ENCODE measurements at regions not wholly inside any gene's neighbourhood (a gene's known extent, or its start where the extent isn't known, plus 50 kb on each side); places are given as distances from the start of the nearest gene placed in this dataset.

DNA sequence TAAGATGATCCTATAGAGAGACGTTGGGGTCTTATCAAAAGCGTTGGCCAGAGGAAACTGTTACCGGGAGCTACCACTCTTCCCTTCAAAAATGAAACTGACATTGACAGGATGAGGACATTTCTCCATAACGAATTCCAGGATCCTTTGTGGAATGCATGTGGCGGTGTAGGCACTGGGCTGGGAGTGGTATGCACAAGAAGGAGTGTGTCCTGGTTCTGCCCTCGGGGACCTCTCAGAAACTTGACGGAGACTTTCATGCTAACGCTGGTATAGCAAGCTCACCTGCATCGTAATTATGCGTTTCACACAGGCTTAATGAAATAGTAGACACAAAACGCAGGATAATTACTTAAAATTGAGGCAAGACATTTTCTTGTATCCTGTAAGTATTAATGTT is 441.1 kb downstream of the FGF9 start:
- Histone ChIP-seq H3K4me3 (replicated peaks in 1 of 3; ENCODE audit: insufficient read depth in 1 of 3, low read depth in 1 of 3, low read length in 3 of 3) (no peak overlapping the region), H3K27ac (ENCODE audit: insufficient read depth, low read depth, low read length) (no peak overlapping the region), H2AFZ (ENCODE audit: low read depth, low read length) (no peak overlapping the region), H3K9ac (replicated peaks; ENCODE audit: extremely low read depth, insufficient read depth, low read length) (no peak overlapping the region), H3K79me2 (ENCODE audit: control insufficient read depth, insufficient read depth, low read length) (no peaks in the 10 kb centered on the region), H3K4me2 (ENCODE audit: insufficient read depth, low read length) (no peak overlapping the region), H3K4me1 (ENCODE audit: control insufficient read depth, extremely low read depth, insufficient read depth, low read length) (no peaks in the 10 kb centered on the region), H3K9me1 (replicated peaks; ENCODE audit: control insufficient read depth, extremely low read depth, insufficient read depth, low read length) (no peaks in the 10 kb centered on the region), H4K20me1 (replicated peaks; ENCODE audit: control insufficient read depth, extremely low read depth, insufficient read depth, low read length) (no peaks in the 10 kb centered on the region), H3K9me3 (replicated peaks; ENCODE audit: control insufficient read depth, insufficient read depth, low read length) (peaks cover 4% of the 10 kb centered on the region), H3K36me3 (ENCODE audit: control insufficient read depth in 2 of 2, extremely low read depth in 1 of 2, insufficient read depth in 2 of 2, low read length in 2 of 2) (no peaks in the 10 kb centered on the region), H3K27me3 (ENCODE audit: control insufficient read depth in 2 of 2, insufficient read depth in 2 of 2, low read length in 2 of 2) (no peaks in the 10 kb centered on the region)
- no peak for FAIRE-seq
- BruUV-seq (replicated peaks): no TSS peak
- intact Hi-C loops (cut with micrococcal nuclease) (no loop called here), dilution Hi-C loops (cut with MboI; ENCODE audit: extremely low pct_ligation_motif_present, low sequenced_read_pairs) (no loop called here)
- POLR2A ChIA-PET: no interaction called here
- no peak for DNase-seq (ENCODE audit: low read depth, low spot score)
- no peak for TF ChIP-seq MAX (IDR thresholded peaks at IDR 0.05; ENCODE audit: insufficient read depth, insufficient read length)
- TF ChIP-seq MYC (IDR thresholded peaks at IDR 0.05; ENCODE audit: low read depth, low read length): no peak
- no peak for TF ChIP-seq JUN (IDR thresholded peaks at IDR 0.05; ENCODE audit: borderline replicate concordance, insufficient read depth, insufficient read length, low read depth)
- CTCF ChIA-PET: no interaction called here

DNA sequence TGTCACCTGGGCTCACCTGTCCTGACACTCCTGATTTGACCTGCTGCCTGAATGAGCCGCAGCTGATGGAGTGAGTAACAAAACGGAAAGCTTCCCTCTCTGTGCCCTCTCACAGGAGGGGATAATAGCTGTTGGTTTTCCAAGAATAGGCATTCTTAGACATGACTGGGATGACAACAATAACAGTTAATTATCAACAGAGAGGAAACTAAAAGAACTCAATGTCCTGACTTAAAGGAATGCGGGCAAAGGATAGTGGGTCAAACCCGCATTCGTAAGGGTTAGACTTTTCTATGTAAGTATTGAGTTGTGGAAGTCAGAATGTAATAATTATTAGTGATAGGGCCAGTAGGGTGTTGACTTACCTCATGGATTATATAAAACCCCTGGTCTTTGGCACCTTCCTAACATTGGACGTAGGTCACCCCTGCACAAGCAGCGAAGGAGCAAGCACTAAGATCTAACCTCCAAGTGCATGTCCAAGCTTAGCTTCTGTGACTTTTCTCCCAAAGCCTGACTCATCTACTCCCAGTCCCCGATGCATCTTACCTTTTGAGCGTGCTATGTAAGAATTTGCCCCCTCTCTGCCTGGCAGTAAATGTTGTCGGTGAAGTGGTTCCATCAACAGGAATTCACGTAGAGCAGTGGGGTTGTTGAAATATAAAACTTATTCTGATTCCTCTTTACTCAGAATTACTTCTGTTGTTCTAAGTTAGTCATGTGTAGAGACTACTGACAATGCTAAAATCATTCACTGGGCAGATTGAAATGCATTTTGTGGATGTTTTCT is 442.3 kb downstream of the FGF9 start:
- Histone ChIP-seq H3K4me2 (ENCODE audit: insufficient read depth, low read length) (no peak overlapping the region), H3K27ac (ENCODE audit: insufficient read depth, low read depth, low read length) (no peak overlapping the region), H3K4me1 (ENCODE audit: control insufficient read depth, extremely low read depth, insufficient read depth, low read length) (no peaks in the 10 kb centered on the region), H2AFZ (ENCODE audit: low read depth, low read length) (no peak overlapping the region), H3K9ac (replicated peaks; ENCODE audit: extremely low read depth, insufficient read depth, low read length) (no peak overlapping the region), H3K36me3 (ENCODE audit: control insufficient read depth in 2 of 2, extremely low read depth in 1 of 2, insufficient read depth in 2 of 2, low read length in 2 of 2) (no peaks in the 10 kb centered on the region), H3K79me2 (ENCODE audit: control insufficient read depth, insufficient read depth, low read length) (no peaks in the 10 kb centered on the region), H3K27me3 (ENCODE audit: control insufficient read depth in 2 of 2, insufficient read depth in 2 of 2, low read length in 2 of 2) (no peaks in the 10 kb centered on the region), H4K20me1 (replicated peaks; ENCODE audit: control insufficient read depth, extremely low read depth, insufficient read depth, low read length) (no peaks in the 10 kb centered on the region), H3K4me3 (replicated peaks in 1 of 3; ENCODE audit: insufficient read depth in 1 of 3, low read depth in 1 of 3, low read length in 3 of 3) (no peak overlapping the region), H3K9me1 (replicated peaks; ENCODE audit: control insufficient read depth, extremely low read depth, insufficient read depth, low read length) (no peaks in the 10 kb centered on the region), H3K9me3 (replicated peaks; ENCODE audit: control insufficient read depth, insufficient read depth, low read length) (peaks cover 6% of the 10 kb centered on the region)
- FAIRE-seq: no peak
- ChIA-PET CTCF (no interaction called here), POLR2A (no interaction called here)
- DNase-seq (ENCODE audit: low read depth, low spot score): no peak
- dilution Hi-C loops (cut with MboI; ENCODE audit: extremely low pct_ligation_motif_present, low sequenced_read_pairs) (no loop called here), intact Hi-C loops (cut with micrococcal nuclease) (no loop called here)
- BruUV-seq (replicated peaks): no TSS peak
- TF ChIP-seq GATA2 (IDR thresholded peaks at IDR 0.05; ENCODE audit: insufficient read depth, insufficient read length, low read depth, low read length) (no peak), MAX (IDR thresholded peaks at IDR 0.05; ENCODE audit: insufficient read depth, insufficient read length) (no peak), MYC (IDR thresholded peaks at IDR 0.05; ENCODE audit: low read depth, low read length) (no peak), EZH2 (IDR thresholded peaks at IDR 0.05; ENCODE audit: borderline replicate concordance, low read depth, low read length, severe bottlenecking) (no peak), POLR2AphosphoS5 (IDR thresholded peaks at IDR 0.05; ENCODE audit: insufficient read depth, low read depth, low read length) (no peak), CTCF (IDR thresholded peaks at IDR 0.05; ENCODE audit: extremely low read depth in 1 of 2, insufficient read depth in 1 of 2, low read depth in 1 of 2, low read length in 2 of 2) (no peak), FOS (IDR thresholded peaks at IDR 0.05; ENCODE audit: borderline replicate concordance, insufficient read depth, low read length) (no peak), POLR2A (IDR thresholded peaks at IDR 0.05; ENCODE audit: low read depth, low read length) (no peak), JUN (IDR thresholded peaks at IDR 0.05; ENCODE audit: borderline replicate concordance, insufficient read depth, insufficient read length, low read depth) (no peak)

Measured in endothelial cell of umbilical vein (primary cell).